Endothelial cell of umbilical vein (primary cell): ENCODE measurements at regions not wholly inside any gene's neighbourhood (a gene's known extent, or its start where the extent isn't known, plus 50 kb on each side); places are given as distances from the start of the nearest gene placed in this dataset.

Experiments
- CTCF ChIP-seq, 2 donors: IDR thresholded peaks; 1 replicate in 1 of 2; 2 replicates in 1 of 2; pipeline ENCODE4 v1.5.1; 2011; ENCODE audit warnings: low read length in 2 of 2, mild to moderate bottlenecking in 2 of 2, moderate library complexity in 2 of 2, control low read depth in 1 of 2, inconsistent platforms in 1 of 2, low read depth in 1 of 2; ENCODE audit not compliant: insufficient read depth in 1 of 2; ENCODE audit errors: extremely low read depth in 1 of 2
- EZH2 ChIP-seq: IDR thresholded peaks from 2 replicates; pipeline ENCODE4 v1.6.1; 2012; ENCODE audit warnings: borderline replicate concordance, low read depth, mild to moderate bottlenecking, moderate library complexity, low read length, inconsistent platforms; ENCODE audit not compliant: severe bottlenecking
- JUN ChIP-seq: IDR thresholded peaks from 2 replicates; pipeline ENCODE4 v1.6.1; 2011; ENCODE audit warnings: borderline replicate concordance, low read depth; ENCODE audit not compliant: insufficient read length, insufficient read depth
- MAX ChIP-seq: IDR thresholded peaks from 2 replicates; pipeline ENCODE4 v1.6.1; 2011; ENCODE audit not compliant: insufficient read depth, insufficient read length
- POLR2A ChIP-seq: IDR thresholded peaks from 2 replicates; pipeline ENCODE4 v1.6.1; 2012; ENCODE audit warnings: low read depth, mild to moderate bottlenecking, control low read depth, low read length
- POLR2AphosphoS5 ChIP-seq: IDR thresholded peaks from 2 replicates; pipeline ENCODE4 v1.6.1; 2012; ENCODE audit warnings: low read depth, mild to moderate bottlenecking, control low read depth, low read length, moderate library complexity; ENCODE audit not compliant: insufficient read depth

GRCh38 chr13:75010941-75011340 is 471.0 kb downstream of the TBC1D4 start:
- TF ChIP-seq POLR2AphosphoS5, result no peak
- TF ChIP-seq POLR2A, result no peak
- TF ChIP-seq CTCF (IDR thresholded peaks at IDR 0.05; ENCODE audit: extremely low read depth in 1 of 2, insufficient read depth in 1 of 2, low read depth in 1 of 2, low read length in 2 of 2), result no peak
- TF ChIP-seq MAX, result no peak
- no peak for TF ChIP-seq EZH2
- TF ChIP-seq JUN, result no peak
